GM06990 (cell line): ENCODE measurements at regions not wholly inside any gene's neighbourhood (a gene's known extent, or its start where the extent isn't known, plus 50 kb on each side); places are given as distances from the start of the nearest gene placed in this dataset.

ENCODE experiments used
- DNase-seq: peaks from one replicate; pipeline ENCODE4 v3.0.0-alpha.2; 2011; ENCODE audit not compliant: insufficient read length; ENCODE audit errors: extremely low read depth
- H3K27me3 ChIP-seq: replicated peaks from 2 replicates; pipeline ENCODE4 v1.6.0; 2011; ENCODE audit warnings: low read length; ENCODE audit not compliant: control insufficient read depth, insufficient read depth
- H3K36me3 ChIP-seq: 2 replicates; pipeline ENCODE4 v1.5.1; 2011; ENCODE audit warnings: low read length; ENCODE audit not compliant: control insufficient read depth, insufficient read depth
- H3K4me3 ChIP-seq: replicated peaks from 2 replicates; pipeline ENCODE4 v1.5.1; 2011; ENCODE audit warnings: low read depth, mild to moderate bottlenecking, control low read depth, low read length
- CTCF ChIP-seq: IDR thresholded peaks from 2 replicates; pipeline ENCODE4 v1.5.1; 2011; ENCODE audit warnings: low read length, control low read depth, mild to moderate bottlenecking, inconsistent platforms; ENCODE audit not compliant: insufficient read depth, poor library complexity, severe bottlenecking

GRCh38 chr7:10085231-10085630 is 888.4 kb upstream of the PHF14 start:
- H3K4me3 ChIP-seq = no peak overlapping the region
- H3K36me3 ChIP-seq = no peaks in the 10 kb centered on the region
- H3K27me3 ChIP-seq = no peaks in the 10 kb centered on the region
- no peak for DNase-seq
- TF ChIP-seq CTCF = no peak

GRCh38 chr7:10100572-10100971 is 873.1 kb upstream of the PHF14 start:
- Histone ChIP-seq H3K36me3 (no peaks in the 10 kb centered on the region), H3K4me3 (no peak overlapping the region), H3K27me3 (no peaks in the 10 kb centered on the region)
- TF ChIP-seq CTCF = no peak
- DNase-seq = no peak

- Histone ChIP-seq H3K4me3 (no peak overlapping the region), H3K36me3 (no peaks in the 10 kb centered on the region), H3K27me3 (no peaks in the 10 kb centered on the region)
- DNase-seq = no peak
- TF ChIP-seq CTCF = no peak
These were observed 872.3 kb upstream of the PHF14 start for GRCh38 chr7:10101351-10101750.

- TF ChIP-seq CTCF = no peak
These were observed 869.4 kb upstream of the PHF14 start for GRCh38 chr7:10104292-10104691.

GRCh38 chr7:10106609-10107008 is 867.1 kb upstream of the PHF14 start:
- Histone ChIP-seq H3K27me3 (no peaks in the 10 kb centered on the region), H3K36me3 (no peaks in the 10 kb centered on the region), H3K4me3 (no peak overlapping the region)
- no peak for TF ChIP-seq CTCF
- DNase-seq = no peak

More at GRCh38 chr7:10104292-10104691, 869.4 kb upstream of the PHF14 start:
- H3K36me3 ChIP-seq = no peaks in the 10 kb centered on the region
- H3K27me3 ChIP-seq = no peaks in the 10 kb centered on the region
- H3K4me3 ChIP-seq = no peak overlapping the region
- DNase-seq = no peak

GRCh38 chr7:10116511-10116910 is 857.2 kb upstream of the PHF14 start:
- no peaks in the 10 kb centered on the region for H3K27me3 ChIP-seq
- DNase-seq = no peak
- TF ChIP-seq CTCF = no peak
- H3K4me3 ChIP-seq = no peak overlapping the region
- H3K36me3 ChIP-seq = no peaks in the 10 kb centered on the region
